GM18520 (cell line): ENCODE measurements at regions not wholly inside any gene's neighbourhood (a gene's known extent, or its start where the extent isn't known, plus 50 kb on each side); places are given as distances from the start of the nearest gene placed in this dataset.

ENCODE experiments used
- ATAC-seq: cut with Tn5 transposase; IDR thresholded peaks from one replicate; pipeline ENCODE4 v1.9.1; 2021; ENCODE audit not compliant: unreplicated experiment

DNA sequence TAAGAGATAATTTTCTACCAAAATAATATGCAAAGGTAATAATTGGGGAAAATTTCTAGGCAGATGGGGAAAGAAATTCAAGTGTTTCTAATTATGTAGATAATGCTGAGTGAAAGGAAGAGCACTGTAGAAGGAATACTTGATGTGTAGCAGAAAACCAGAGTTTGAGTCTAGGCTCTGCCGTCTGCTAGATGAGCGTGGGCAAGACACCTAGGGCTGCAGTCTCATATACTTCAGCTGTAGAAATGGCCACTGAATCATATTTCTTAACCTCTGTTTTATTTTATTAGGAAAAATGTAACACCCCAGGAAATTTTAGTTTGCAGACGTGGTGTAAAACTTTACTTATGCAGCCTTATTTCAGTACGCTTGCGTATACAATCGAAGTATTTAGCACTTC lies 59.8 kb upstream of the SLC38A2 start:
- ATAC-seq = no peak

DNA sequence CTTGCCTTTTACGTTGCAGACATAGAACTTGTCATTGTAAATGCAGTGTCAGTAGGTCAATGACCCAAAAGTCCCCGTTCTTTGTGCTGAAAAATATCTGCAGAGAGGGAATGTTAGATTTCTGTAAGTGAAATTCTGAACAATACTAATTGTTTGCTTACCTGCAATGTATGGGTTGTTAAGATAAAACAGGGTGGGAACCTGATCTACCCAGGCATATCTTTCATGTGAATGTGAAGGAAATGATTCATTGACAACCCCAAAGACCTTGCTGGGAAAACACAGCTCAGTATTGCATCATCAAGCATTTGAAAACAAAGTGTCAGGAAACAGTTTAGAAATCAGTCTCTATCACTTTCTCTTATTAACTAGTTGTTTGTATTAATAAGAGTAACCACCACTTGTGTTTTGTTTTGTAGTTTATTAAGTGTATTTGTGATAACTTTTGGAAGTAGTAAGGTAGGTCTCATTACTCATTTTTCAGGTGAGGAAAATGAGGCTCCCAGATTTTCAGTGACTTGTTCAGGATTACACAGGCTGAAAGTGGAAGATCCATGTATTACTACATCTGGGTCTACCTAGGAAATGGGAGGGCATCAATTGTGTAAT lies 57.9 kb upstream of the SLC38A2 start:
- peak; percentile 74 for ATAC-seq
